ENCODE measurements at regions not wholly inside any gene's neighbourhood (a gene's known extent, or its start where the extent isn't known, plus 50 kb on each side); places are given as distances from the start of the nearest gene placed in this dataset.

- Histone ChIP-seq H3K36me3 (ENCODE audit: control insufficient read depth in 1 of 2, insufficient read depth in 2 of 2, low read length in 2 of 2) (no peaks in the 10 kb centered on the region), H2BK5ac (ENCODE audit: low read depth, low read length, poor library complexity) (peak overlapping the region; percentile 57), H3K4ac (ENCODE audit: low read depth, low read length) (no peak overlapping the region), H3K4me2 (ENCODE audit: low read length) (no peak overlapping the region), H3K79me1 (ENCODE audit: low read length) (peaks cover 1% of the 10 kb centered on the region), H4K8ac (ENCODE audit: low read depth, low read length) (no peak overlapping the region), H3K14ac (ENCODE audit: low read length) (no peak overlapping the region), H2BK12ac (ENCODE audit: low read length) (peak overlapping the region; percentile 12), H4K91ac (ENCODE audit: low read depth, low read length) (no peak overlapping the region), H3K27ac (ENCODE audit: low read depth, low read length) (peak overlapping the region; percentile 46), H3K9ac (ENCODE audit: low read length) (no peak overlapping the region), H3K9me3 (ENCODE audit: insufficient read depth, low read depth, low read length) (no peaks in the 10 kb centered on the region), H2BK120ac (ENCODE audit: insufficient read depth, low read length, poor library complexity) (peak overlapping the region; percentile 88), H2AK5ac (ENCODE audit: low read length) (no peak overlapping the region), H2AFZ (ENCODE audit: insufficient read depth, low read length, poor library complexity) (no peak overlapping the region), H4K12ac (ENCODE audit: low read depth, low read length) (no peak overlapping the region), H3K27me3 (ENCODE audit: insufficient read depth, low read length) (no peaks in the 10 kb centered on the region), H3K23ac (ENCODE audit: low read length) (no peak overlapping the region), H3K4me3 (ENCODE audit: low read depth, low read length) (no peak overlapping the region), H3K79me2 (ENCODE audit: control insufficient read depth, insufficient read depth, low read length, poor library complexity) (no peaks in the 10 kb centered on the region), H3K18ac (ENCODE audit: low read length) (no peak overlapping the region), H3K4me1 (ENCODE audit: control insufficient read depth in 1 of 2, insufficient read depth in 2 of 2, low read length in 2 of 2) (peaks cover 0 to 3% of the 10 kb centered on the region in 2 experiments)
- whole genome bisulfite sequencing (ENCODE audit: extremely low coverage, insufficient coverage, insufficient read length) = no CpG with 5 or more reads among the region's 7 CpGs
- peak in 1 of 2 donors; percentile 86 for DNase-seq
Observed at GRCh38 chr6:71197267-71197666, 91.3 kb upstream of the OGFRL1 start.

- peak overlapping the region; percentile 54 for H2BK12ac ChIP-seq (ENCODE audit: low read length)
- no peak overlapping the region for H3K4ac ChIP-seq (ENCODE audit: low read depth, low read length)
- no peaks in the 10 kb centered on the region for H3K27me3 ChIP-seq (ENCODE audit: insufficient read depth, low read length)
- H3K14ac ChIP-seq (ENCODE audit: low read length) = no peak overlapping the region
- no CpG with 5 or more reads among the region's 1 CpG for WGBS (ENCODE audit: extremely low coverage, insufficient coverage, insufficient read length)
- H3K18ac ChIP-seq (ENCODE audit: low read length) = no peak overlapping the region
- no peaks in the 10 kb centered on the region for H3K36me3 ChIP-seq (ENCODE audit: control insufficient read depth in 1 of 2, insufficient read depth in 2 of 2, low read length in 2 of 2)
- H3K23ac ChIP-seq (ENCODE audit: low read length) = no peak overlapping the region
- H3K4me3 ChIP-seq (ENCODE audit: low read depth, low read length) = no peak overlapping the region
- peak overlapping the region; percentile 46 for H3K27ac ChIP-seq (ENCODE audit: low read depth, low read length)
- no peaks in the 10 kb centered on the region for H3K79me2 ChIP-seq (ENCODE audit: control insufficient read depth, insufficient read depth, low read length, poor library complexity)
- peak overlapping the region; percentile 11 for H4K91ac ChIP-seq (ENCODE audit: low read depth, low read length)
- H2AK5ac ChIP-seq (ENCODE audit: low read length) = no peak overlapping the region
- peaks cover 1% of the 10 kb centered on the region for H3K79me1 ChIP-seq (ENCODE audit: low read length)
- peaks cover 0 to 3% of the 10 kb centered on the region in 2 experiments for H3K4me1 ChIP-seq (ENCODE audit: control insufficient read depth in 1 of 2, insufficient read depth in 2 of 2, low read length in 2 of 2)
- DNase-seq = no peak
- H2BK5ac ChIP-seq (ENCODE audit: low read depth, low read length, poor library complexity) = peak overlapping the region; percentile 57
- H4K12ac ChIP-seq (ENCODE audit: low read depth, low read length) = no peak overlapping the region
- H3K9ac ChIP-seq (ENCODE audit: low read length) = no peak overlapping the region
- peak overlapping the region; percentile 88 for H2BK120ac ChIP-seq (ENCODE audit: insufficient read depth, low read length, poor library complexity)
- no peak overlapping the region for H4K8ac ChIP-seq (ENCODE audit: low read depth, low read length)
- no peak overlapping the region for H2AFZ ChIP-seq (ENCODE audit: insufficient read depth, low read length, poor library complexity)
- H3K9me3 ChIP-seq (ENCODE audit: insufficient read depth, low read depth, low read length) = no peaks in the 10 kb centered on the region
- H3K4me2 ChIP-seq (ENCODE audit: low read length) = no peak overlapping the region
Observed at GRCh38 chr6:71197780-71198179, 90.8 kb upstream of the OGFRL1 start.

- Histone ChIP-seq H4K91ac (ENCODE audit: low read depth, low read length) (no peak overlapping the region), H3K14ac (ENCODE audit: low read length) (no peak overlapping the region), H4K8ac (ENCODE audit: low read depth, low read length) (no peak overlapping the region), H3K23ac (ENCODE audit: low read length) (no peak overlapping the region), H2AFZ (ENCODE audit: insufficient read depth, low read length, poor library complexity) (no peak overlapping the region), H2BK5ac (ENCODE audit: low read depth, low read length, poor library complexity) (no peak overlapping the region), H3K27me3 (ENCODE audit: insufficient read depth, low read length) (no peaks in the 10 kb centered on the region), H3K4ac (ENCODE audit: low read depth, low read length) (no peak overlapping the region), H3K79me2 (ENCODE audit: control insufficient read depth, insufficient read depth, low read length, poor library complexity) (no peaks in the 10 kb centered on the region), H3K9me3 (ENCODE audit: insufficient read depth, low read depth, low read length) (no peaks in the 10 kb centered on the region), H3K4me3 (ENCODE audit: low read depth, low read length) (no peak overlapping the region), H4K12ac (ENCODE audit: low read depth, low read length) (no peak overlapping the region), H3K18ac (ENCODE audit: low read length) (no peak overlapping the region), H2BK12ac (ENCODE audit: low read length) (no peak overlapping the region), H3K79me1 (ENCODE audit: low read length) (peaks cover 1% of the 10 kb centered on the region), H3K27ac (ENCODE audit: low read depth, low read length) (no peak overlapping the region), H3K4me1 (ENCODE audit: control insufficient read depth in 1 of 2, insufficient read depth in 2 of 2, low read length in 2 of 2) (peaks cover 0 to 3% of the 10 kb centered on the region in 2 experiments), H2BK120ac (ENCODE audit: insufficient read depth, low read length, poor library complexity) (no peak overlapping the region), H3K36me3 (ENCODE audit: control insufficient read depth in 1 of 2, insufficient read depth in 2 of 2, low read length in 2 of 2) (no peaks in the 10 kb centered on the region), H3K9ac (ENCODE audit: low read length) (no peak overlapping the region), H2AK5ac (ENCODE audit: low read length) (no peak overlapping the region), H3K4me2 (ENCODE audit: low read length) (no peak overlapping the region)
- DNase-seq = no peak
- no CpG with 5 or more reads among the region's 2 CpGs for WGBS (ENCODE audit: extremely low coverage, insufficient coverage, insufficient read length)
Observed at GRCh38 chr6:71198908-71199307, 89.7 kb upstream of the OGFRL1 start.

GRCh38 chr6:71199736-71200135, 88.9 kb upstream of the OGFRL1 start:
- Histone ChIP-seq H2BK5ac (ENCODE audit: low read depth, low read length, poor library complexity) (no peak overlapping the region), H2BK12ac (ENCODE audit: low read length) (no peak overlapping the region), H2AK5ac (ENCODE audit: low read length) (no peak overlapping the region), H3K36me3 (ENCODE audit: control insufficient read depth in 1 of 2, insufficient read depth in 2 of 2, low read length in 2 of 2) (no peaks in the 10 kb centered on the region), H2AFZ (ENCODE audit: insufficient read depth, low read length, poor library complexity) (no peak overlapping the region), H3K27ac (ENCODE audit: low read depth, low read length) (no peak overlapping the region), H3K18ac (ENCODE audit: low read length) (no peak overlapping the region), H3K9me3 (ENCODE audit: insufficient read depth, low read depth, low read length) (no peaks in the 10 kb centered on the region), H3K9ac (ENCODE audit: low read length) (no peak overlapping the region), H3K79me2 (ENCODE audit: control insufficient read depth, insufficient read depth, low read length, poor library complexity) (no peaks in the 10 kb centered on the region), H3K23ac (ENCODE audit: low read length) (no peak overlapping the region), H3K4ac (ENCODE audit: low read depth, low read length) (no peak overlapping the region), H3K79me1 (ENCODE audit: low read length) (peaks cover 4% of the 10 kb centered on the region), H3K4me1 (ENCODE audit: control insufficient read depth in 1 of 2, insufficient read depth in 2 of 2, low read length in 2 of 2) (peaks cover 0 to 4% of the 10 kb centered on the region in 2 experiments), H3K27me3 (ENCODE audit: insufficient read depth, low read length) (no peaks in the 10 kb centered on the region), H4K91ac (ENCODE audit: low read depth, low read length) (no peak overlapping the region), H4K12ac (ENCODE audit: low read depth, low read length) (no peak overlapping the region), H4K8ac (ENCODE audit: low read depth, low read length) (no peak overlapping the region), H3K14ac (ENCODE audit: low read length) (no peak overlapping the region), H2BK120ac (ENCODE audit: insufficient read depth, low read length, poor library complexity) (no peak overlapping the region), H3K4me2 (ENCODE audit: low read length) (no peak overlapping the region), H3K4me3 (ENCODE audit: low read depth, low read length) (no peak overlapping the region)
- no peak for DNase-seq
- WGBS (ENCODE audit: extremely low coverage, insufficient coverage, insufficient read length) = no CpG with 5 or more reads among the region's 2 CpGs
